NCI-H2227 (cell line): ENCODE measurements at regions not wholly inside any gene's neighbourhood (a gene's known extent, or its start where the extent isn't known, plus 50 kb on each side); places are given as distances from the start of the nearest gene placed in this dataset.

Source experiments
- DNase-seq: peaks from one replicate; lab custom pipeline; 2025; ENCODE audit not compliant: unreplicated experiment; lab: John Stamatoyannopoulos, UW

- DNase-seq: peak; percentile 37
Observed at GRCh38 chr2:217026569-217026968, 166.7 kb upstream of the TNP1 start.

- no peak for DNase-seq
Observed at GRCh38 chr2:217026161-217026560, 166.3 kb upstream of the TNP1 start.

DNA sequence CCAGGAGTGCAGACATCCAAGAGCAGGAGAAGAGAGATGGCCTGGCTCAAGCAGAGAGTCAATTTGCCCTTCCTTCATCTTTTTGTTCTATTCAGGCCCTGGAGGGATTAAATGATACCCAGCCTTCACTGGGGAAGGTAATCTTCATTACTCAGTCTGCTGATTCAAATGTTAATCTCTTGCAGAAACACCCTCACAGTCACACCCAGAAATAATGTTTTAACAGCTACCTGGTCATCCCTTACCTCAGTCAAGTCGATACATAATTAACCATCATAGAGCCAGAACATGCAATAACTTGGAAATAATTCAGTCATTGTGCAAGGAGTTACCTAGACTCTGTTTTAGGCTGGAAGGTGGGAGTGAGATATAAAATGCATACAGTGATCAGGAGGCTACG lies 163.7 kb upstream of the TNP1 start:
- DNase-seq: no peak

- DNase-seq: no peak
Observed at GRCh38 chr2:217017456-217018252, 157.8 kb upstream of the TNP1 start.

DNA sequence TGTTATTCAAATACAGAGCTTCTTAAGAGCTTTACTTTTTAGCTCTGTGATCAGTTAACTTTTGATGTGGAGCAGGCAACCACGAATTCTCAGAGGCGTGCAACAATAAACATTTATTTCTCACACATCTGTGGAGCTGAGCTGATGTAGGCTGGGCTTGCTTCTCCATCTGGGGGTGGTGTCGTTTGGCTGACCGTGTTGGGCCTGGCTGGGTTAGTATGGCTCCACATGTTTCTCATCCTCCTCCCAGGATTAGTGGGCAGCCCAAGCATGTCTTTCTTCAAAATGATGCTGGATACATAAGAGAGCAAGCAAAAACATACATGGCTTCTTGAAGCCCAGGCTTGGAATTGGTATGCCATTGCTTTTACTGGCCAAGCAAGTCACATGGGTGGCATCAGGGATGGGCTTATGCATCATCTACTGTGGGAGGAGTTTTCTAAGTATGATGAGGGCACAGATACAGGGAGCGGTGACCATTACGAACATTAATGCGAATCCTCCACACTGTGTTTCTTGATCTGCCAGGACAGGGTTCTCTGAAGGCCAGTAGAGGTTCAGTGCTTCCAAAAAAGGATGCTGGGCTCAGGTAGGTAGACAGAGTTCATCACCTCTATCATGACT lies 157.0 kb upstream of the TNP1 start:
- no peak for DNase-seq

DNA sequence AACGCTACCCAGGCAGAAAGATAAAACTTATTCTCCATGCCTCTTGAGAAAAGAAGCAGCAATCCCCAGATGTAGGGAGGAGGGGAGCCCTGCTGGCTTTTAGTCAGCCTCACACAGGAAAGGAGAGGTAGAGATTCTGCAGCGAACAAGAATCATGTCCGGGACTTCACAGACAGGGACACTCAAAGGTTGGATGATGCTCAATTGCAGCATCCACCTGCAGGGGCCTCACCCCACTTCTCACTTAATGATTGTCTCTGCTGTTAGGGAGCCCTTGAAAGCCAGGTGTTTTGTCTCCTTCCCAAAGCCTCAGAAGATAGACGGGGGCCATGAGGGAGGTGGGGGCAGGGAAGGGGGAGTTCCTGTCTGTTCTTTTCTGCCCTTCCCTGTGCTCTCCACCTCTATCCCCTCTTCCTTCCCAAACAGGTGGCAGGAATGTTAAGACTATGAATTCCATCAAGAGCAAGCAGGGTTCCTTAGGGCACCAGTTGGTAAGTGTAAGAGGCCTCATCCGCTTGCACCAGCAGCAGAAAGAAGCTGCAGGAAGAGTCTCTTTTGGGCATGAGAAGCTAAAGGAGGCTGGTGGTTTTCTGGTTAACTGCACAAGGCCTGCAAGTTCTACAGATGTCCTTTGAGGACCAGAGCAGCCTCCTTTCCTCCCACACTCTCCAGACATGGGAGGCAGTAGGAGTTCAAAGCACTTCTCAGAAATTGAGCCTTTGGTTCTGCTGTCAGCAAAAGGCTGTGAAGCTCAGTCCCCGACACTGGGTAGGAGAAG lies 154.7 kb upstream of the TNP1 start:
- no peak for DNase-seq

GRCh38 chr2:217013926-217014325 lies 154.1 kb upstream of the TNP1 start:
- DNase-seq: no peak

DNA sequence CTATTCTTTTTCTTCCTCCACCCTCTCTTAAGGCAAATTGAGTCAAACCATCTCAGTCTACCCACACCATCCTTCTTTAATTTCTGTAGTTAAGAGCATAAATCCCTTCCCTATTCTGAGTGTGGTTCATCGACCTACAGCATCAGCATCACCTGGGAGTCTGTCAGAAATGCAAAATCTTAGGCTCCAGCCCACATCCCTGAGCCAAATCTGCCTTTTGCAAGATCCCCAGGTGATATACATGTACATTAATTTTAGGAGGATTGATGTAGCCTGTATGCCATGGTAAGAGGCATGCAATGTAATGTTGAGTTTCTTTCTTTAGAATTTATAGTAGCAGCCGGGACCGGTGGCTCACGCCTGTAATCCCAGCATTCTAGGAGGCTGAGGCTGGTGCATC lies 151.7 kb upstream of the TNP1 start:
- DNase-seq: no peak

GRCh38 chr2:217010173-217010572 lies 150.3 kb upstream of the TNP1 start:
- no peak for DNase-seq

DNA sequence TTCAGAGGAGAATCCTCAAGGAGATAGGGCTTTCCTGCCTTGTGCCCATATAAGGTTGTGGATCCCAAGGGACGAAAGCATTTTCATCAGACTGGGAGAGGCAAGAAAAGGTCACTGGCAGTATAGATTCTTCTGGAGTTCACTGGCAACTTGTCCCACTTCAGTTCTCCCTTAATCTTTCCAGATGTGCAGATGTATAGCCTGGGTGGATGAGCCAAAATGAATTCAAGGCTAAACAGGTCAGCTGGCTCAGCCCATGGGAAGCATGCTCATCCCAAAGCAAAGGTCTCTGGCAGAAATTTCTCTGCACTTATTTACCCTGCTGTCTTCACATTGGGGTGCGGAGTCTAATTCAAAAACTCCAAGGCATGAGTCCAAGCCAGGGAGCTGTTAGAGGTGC lies 148.9 kb upstream of the TNP1 start:
- DNase-seq: no peak

GRCh38 chr2:217006217-217006616 lies 146.4 kb upstream of the TNP1 start:
- no peak for DNase-seq

- no peak for DNase-seq
Observed at GRCh38 chr2:217004656-217005055, 144.8 kb upstream of the TNP1 start.

DNA sequence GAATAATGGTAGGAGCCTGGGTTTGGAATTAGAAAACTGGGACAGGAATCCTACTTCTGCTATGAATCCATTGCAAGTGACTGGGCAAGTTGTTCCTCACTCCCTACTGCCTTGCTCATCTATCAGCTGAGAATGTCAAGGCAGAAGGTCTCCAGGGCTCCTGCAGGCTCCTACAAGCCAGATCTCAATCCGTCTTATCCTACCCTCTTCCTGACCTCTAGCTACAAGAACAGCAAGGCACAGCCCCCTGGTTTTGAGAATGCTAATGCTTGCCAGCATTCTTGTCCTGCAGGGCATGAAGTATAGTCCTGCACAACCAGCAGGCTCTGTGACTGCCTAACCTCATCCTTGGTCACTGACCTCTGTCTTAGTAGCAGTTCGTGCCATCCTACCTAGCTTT lies 141.9 kb upstream of the TNP1 start:
- DNase-seq: no peak

- no peak for DNase-seq
Observed at GRCh38 chr2:217000406-217000805, 140.5 kb upstream of the TNP1 start.

- no peak for DNase-seq
Observed at GRCh38 chr2:216996279-216996845, 136.5 kb upstream of the TNP1 start.

GRCh38 chr2:216994353-216994854 lies 134.5 kb upstream of the TNP1 start:
- DNase-seq: no peak

DNA sequence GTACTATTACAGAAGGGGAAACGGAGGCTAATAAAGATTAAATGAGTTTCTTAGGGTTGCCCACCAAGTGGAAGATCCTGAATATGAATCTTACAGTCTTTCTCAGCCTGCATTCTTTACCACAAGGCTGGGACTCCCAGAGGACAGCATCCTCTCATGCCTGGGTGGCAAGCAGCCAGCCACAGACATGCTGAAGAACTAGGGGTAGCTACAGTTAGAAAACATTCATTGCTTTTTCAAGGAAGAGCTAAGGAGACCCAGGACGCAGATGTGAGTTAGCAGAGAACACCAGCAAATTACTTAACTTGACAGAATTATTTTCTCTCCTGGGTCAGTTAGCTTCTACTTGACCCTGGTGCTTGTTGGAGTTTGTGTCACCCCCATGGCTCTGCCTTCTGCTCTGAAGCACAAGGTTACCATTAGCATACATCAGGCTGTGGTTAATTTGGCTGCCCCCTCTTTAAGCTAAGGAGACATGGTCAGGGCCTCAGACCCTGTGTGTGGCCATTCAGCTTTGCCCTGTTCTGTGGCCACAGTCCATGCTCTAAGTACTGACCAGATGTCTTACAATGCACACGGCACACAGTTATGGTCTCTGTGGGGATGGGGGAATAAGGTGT lies 132.3 kb upstream of the TNP1 start:
- DNase-seq: no peak

DNA sequence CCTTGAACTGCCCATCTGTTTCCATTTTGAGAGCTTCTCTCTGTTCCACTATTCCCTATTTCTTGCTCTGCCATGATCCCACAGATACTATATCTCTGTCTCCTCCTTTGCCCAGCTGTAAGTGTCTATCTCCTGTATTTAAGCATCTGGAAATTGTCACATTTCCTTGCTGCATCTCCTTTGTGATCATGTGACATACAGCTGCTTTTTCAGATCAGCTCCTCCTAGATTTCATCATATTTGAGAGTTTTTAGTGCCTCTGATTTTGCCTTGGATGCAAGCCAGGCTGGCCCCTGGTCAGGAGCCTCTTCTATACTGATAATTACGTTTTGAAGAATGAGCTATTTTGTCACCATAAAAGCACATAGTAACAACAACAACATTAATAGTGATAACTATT lies 131.7 kb upstream of the TNP1 start:
- peak; percentile 21 for DNase-seq

- DNase-seq: no peak
Observed at GRCh38 chr2:216989340-216990129, 129.7 kb upstream of the TNP1 start.

DNA sequence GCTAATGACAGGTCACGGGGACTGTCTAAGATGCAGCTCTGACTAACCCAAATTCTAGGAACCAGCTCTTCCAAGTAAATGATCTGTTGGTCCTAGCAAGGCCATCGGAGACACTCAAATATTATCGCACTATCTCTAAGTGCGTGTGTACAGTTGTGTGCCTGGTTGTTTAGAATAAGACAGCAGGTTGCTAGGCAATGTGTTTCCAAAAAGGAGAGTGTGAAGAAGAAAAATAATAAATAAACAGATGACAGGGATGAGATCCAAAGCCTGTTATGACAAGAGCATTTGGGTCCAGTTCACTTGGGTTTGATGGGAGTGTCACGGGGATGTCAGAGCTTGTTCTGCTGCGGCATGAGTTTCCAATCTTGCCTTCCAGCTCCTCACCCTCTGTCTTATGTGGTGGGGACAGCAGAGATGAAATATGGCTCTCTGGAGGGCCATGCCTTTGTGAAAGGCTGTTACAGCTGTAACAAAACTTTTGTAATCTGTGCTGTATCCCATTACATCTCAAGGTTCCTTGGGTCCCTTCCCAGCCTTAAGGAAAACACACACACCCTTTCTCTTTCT lies 127.5 kb upstream of the TNP1 start:
- no peak for DNase-seq
